ENCODE measurements at regions not wholly inside any gene's neighbourhood (a gene's known extent, or its start where the extent isn't known, plus 50 kb on each side); places are given as distances from the start of the nearest gene placed in this dataset.

DNA sequence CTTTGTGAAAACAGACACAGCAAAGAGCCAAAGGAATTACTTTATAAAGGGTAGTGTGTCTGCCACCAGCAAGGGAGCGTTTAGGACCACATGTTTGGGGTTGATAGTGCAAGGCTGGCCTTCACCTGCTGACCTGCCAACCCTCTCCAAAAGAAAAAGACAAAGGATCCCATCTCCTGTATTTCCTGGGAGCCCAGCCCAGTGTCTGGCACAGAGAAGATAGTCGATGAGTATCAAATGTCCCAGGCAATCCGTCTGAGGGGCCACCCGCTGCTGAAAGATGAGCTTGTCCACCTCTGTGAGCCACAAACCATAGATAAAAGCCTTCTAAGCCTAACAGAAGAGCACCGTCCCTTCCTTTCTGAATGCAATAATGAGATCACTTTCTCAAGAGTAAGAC lies 154.8 kb upstream of the CTNNB1 start:
- DNase-seq: no peak
- H3K36me3 ChIP-seq: no peaks in the 10 kb centered on the region
- no peak overlapping the region for H3K4me3 ChIP-seq (ENCODE audit: low read depth, low read length)
- H3K27me3 ChIP-seq (ENCODE audit: insufficient read depth, low read depth, severe bottlenecking): no peaks in the 10 kb centered on the region
- TF ChIP-seq, protein P1, sequence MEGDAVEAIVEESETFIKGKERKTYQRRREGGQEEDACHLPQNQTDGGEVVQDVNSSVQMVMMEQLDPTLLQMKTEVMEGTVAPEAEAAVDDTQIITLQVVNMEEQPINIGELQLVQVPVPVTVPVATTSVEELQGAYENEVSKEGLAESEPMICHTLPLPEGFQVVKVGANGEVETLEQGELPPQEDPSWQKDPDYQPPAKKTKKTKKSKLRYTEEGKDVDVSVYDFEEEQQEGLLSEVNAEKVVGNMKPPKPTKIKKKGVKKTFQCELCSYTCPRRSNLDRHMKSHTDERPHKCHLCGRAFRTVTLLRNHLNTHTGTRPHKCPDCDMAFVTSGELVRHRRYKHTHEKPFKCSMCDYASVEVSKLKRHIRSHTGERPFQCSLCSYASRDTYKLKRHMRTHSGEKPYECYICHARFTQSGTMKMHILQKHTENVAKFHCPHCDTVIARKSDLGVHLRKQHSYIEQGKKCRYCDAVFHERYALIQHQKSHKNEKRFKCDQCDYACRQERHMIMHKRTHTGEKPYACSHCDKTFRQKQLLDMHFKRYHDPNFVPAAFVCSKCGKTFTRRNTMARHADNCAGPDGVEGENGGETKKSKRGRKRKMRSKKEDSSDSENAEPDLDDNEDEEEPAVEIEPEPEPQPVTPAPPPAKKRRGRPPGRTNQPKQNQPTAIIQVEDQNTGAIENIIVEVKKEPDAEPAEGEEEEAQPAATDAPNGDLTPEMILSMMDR (IDR thresholded peaks at IDR 0.05; ENCODE audit: low read depth, low read length): no peak
- H3K27ac ChIP-seq: no peak overlapping the region
- H3K9me3 ChIP-seq (ENCODE audit: severe bottlenecking): no peaks in the 10 kb centered on the region

DNA sequence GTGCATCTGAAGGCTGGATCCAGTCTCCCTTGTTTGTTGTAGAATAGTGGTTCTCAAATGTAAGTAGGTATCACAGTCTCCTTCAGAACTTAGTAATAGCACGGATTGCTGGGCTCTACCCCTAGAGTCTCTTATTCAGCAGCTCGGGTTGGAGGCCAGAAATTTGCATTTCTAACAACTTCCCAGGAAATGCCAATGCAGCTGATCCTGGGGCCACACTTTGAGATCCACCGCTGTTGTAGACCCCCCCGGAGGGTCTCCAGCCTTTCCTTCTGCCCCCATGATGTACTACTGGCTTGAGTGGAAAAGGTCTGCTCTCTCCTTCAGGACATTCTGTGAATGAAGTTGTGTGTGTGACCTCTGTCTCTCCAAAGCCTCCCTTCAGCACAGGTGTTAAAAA lies 153.8 kb upstream of the CTNNB1 start:
- H3K4me3 ChIP-seq (ENCODE audit: low read depth, low read length): no peak overlapping the region
- H3K27me3 ChIP-seq (ENCODE audit: insufficient read depth, low read depth, severe bottlenecking): no peaks in the 10 kb centered on the region
- no peak for DNase-seq
- TF ChIP-seq, protein P1 (IDR thresholded peaks at IDR 0.05; ENCODE audit: low read depth, low read length): no peak
- no peaks in the 10 kb centered on the region for H3K36me3 ChIP-seq
- no peaks in the 10 kb centered on the region for H3K9me3 ChIP-seq (ENCODE audit: severe bottlenecking)
- H3K27ac ChIP-seq: no peak overlapping the region

DNA sequence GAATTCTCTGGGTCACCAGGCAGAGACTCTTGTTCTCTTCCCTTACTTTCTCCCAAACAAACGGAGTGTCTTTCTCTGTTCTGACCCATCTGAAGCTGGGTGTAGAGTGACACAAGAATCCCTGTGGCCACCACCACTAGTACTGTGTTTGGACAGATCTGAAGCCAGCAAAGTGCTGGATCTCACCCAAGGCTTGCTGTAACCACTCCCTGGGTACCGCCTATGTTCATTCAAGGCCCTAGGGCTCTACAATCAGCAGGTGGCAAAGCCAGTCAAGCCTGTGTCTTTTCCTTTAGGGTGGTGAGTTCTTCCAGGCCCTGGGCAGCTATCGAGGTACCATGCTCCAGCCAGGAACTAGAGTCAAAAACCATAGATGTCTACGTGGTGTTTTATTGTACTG lies 149.2 kb upstream of the CTNNB1 start:
- TF ChIP-seq, protein P1 (IDR thresholded peaks at IDR 0.05; ENCODE audit: low read depth, low read length): no peak
- Histone ChIP-seq H3K4me3 (ENCODE audit: low read depth, low read length) (no peak overlapping the region), H3K36me3 (no peaks in the 10 kb centered on the region), H3K27ac (no peak overlapping the region), H3K27me3 (ENCODE audit: insufficient read depth, low read depth, severe bottlenecking) (no peaks in the 10 kb centered on the region), H3K9me3 (ENCODE audit: severe bottlenecking) (no peaks in the 10 kb centered on the region)
- no peak for DNase-seq

DNA sequence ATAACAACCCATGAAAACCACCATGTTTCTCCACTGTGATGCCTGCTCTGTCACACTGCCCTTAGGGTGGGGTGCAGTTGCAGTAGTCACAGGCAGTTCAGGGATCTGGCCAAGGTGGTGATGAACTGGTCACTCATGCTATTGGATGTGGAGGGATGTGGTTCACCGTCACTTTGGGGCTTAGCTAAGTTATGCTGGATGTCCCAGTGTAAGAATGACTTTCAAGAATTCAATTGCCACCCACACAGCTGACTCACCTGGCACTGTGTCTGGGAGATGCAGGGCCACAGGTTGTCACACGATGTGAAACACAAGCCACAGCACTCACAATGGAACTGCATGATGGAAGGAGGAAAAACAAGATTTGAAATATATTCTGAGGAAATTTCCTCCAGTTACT lies 146.1 kb upstream of the CTNNB1 start:
- DNase-seq: no peak
- TF ChIP-seq, protein P1 (IDR thresholded peaks at IDR 0.05; ENCODE audit: low read depth, low read length): no peak
- Histone ChIP-seq H3K36me3 (no peaks in the 10 kb centered on the region), H3K27ac (no peak overlapping the region), H3K27me3 (ENCODE audit: insufficient read depth, low read depth, severe bottlenecking) (no peaks in the 10 kb centered on the region), H3K4me3 (ENCODE audit: low read depth, low read length) (no peak overlapping the region), H3K9me3 (ENCODE audit: severe bottlenecking) (no peaks in the 10 kb centered on the region)

DNA sequence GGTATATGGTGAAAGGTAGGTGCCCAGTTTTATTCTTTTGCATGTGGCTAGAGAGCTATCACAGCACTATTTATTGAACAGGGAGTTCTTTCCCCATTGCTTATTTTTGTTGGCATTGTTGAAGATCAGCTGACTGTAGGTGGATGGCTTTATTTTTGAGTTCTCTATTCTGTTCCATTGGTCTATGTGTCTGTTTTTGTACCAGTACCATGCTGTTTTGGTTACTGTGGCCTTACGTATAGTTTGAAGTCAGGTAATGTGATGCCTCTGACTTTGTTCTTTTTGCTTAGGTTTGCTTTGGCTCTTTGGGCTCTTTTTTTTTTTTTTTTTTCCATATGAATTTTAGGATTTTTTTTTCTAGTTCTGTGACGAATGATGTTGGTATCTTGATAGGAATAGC lies 139.2 kb upstream of the CTNNB1 start:
- no peak overlapping the region for H3K4me3 ChIP-seq (ENCODE audit: low read depth, low read length)
- TF ChIP-seq, protein P1 (IDR thresholded peaks at IDR 0.05; ENCODE audit: low read depth, low read length): no peak

DNA sequence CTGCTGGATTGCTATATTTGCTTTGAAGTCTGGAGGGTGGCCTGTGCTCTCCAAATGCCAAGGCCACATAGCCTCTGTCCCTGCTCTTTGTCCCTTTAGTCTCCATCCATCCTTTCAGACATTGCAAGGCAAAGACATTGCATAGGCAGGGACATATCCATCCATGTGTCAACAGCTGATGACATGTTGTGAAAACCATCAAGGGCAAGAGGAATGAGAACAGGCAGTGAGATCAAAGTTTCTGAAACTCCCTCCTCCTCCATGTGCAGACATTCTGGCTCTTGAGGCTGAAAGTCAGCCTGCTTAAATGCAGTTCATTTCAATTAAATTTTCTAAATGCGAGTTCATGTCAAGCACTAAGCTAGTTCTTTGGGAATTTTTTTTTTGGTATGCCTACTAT lies 135.2 kb upstream of the CTNNB1 start:
- H3K36me3 ChIP-seq: no peaks in the 10 kb centered on the region
- no peaks in the 10 kb centered on the region for H3K27me3 ChIP-seq (ENCODE audit: insufficient read depth, low read depth, severe bottlenecking)
- H3K9me3 ChIP-seq (ENCODE audit: severe bottlenecking): no peaks in the 10 kb centered on the region
- H3K4me3 ChIP-seq (ENCODE audit: low read depth, low read length): no peak overlapping the region
- no peak for DNase-seq
- TF ChIP-seq, protein P1 (IDR thresholded peaks at IDR 0.05; ENCODE audit: low read depth, low read length): no peak
- no peak overlapping the region for H3K27ac ChIP-seq

More for the DNA sequence above, 139.2 kb upstream of the CTNNB1 start:
- DNase-seq: no peak
- Histone ChIP-seq H3K9me3 (ENCODE audit: severe bottlenecking) (no peaks in the 10 kb centered on the region), H3K36me3 (no peaks in the 10 kb centered on the region), H3K27ac (no peak overlapping the region), H3K27me3 (ENCODE audit: insufficient read depth, low read depth, severe bottlenecking) (no peaks in the 10 kb centered on the region)
